Neuronal stem cell (in vitro differentiated cells): ENCODE measurements at regions not wholly inside any gene's neighbourhood (a gene's known extent, or its start where the extent isn't known, plus 50 kb on each side); places are given as distances from the start of the nearest gene placed in this dataset.
"Not testable (repeated sequence)": the region's sequence is repeated elsewhere in the genome, so short reads cannot be mapped to it uniquely, and the experiment has no call there.

Experiments
- DNase-seq: peaks from one replicate; pipeline ENCODE4 v3.0.0-alpha.2; 2013; ENCODE audit warnings: low spot score
- H2AFZ ChIP-seq: one replicate; pipeline ENCODE4 v1.6.1; 2013; ENCODE audit warnings: mild to moderate bottlenecking, low read length, inconsistent platforms
- H2AK5ac ChIP-seq: 2 replicates; pipeline ENCODE4 v1.6.1; 2013; ENCODE audit warnings: low read depth, mild to moderate bottlenecking, inconsistent platforms, low read length, moderate library complexity, mixed read lengths
- H2BK120ac ChIP-seq: 2 replicates; pipeline ENCODE4 v1.6.1; 2013; ENCODE audit warnings: low read depth, mild to moderate bottlenecking, inconsistent platforms, low read length, moderate library complexity, mixed read lengths
- H2BK12ac ChIP-seq: one replicate; pipeline ENCODE4 v1.6.1; 2013; ENCODE audit warnings: low read length, inconsistent platforms
- H2BK15ac ChIP-seq: 2 replicates; pipeline ENCODE4 v1.6.1; 2013; ENCODE audit warnings: mild to moderate bottlenecking, low read length, inconsistent platforms, mixed read lengths
- H2BK5ac ChIP-seq: one replicate; pipeline ENCODE4 v1.6.1; 2013; ENCODE audit warnings: inconsistent platforms, mild to moderate bottlenecking, low read length, moderate library complexity
- H3K14ac ChIP-seq: one replicate; pipeline ENCODE4 v1.6.1; 2013; ENCODE audit warnings: low read length, inconsistent platforms
- H3K18ac ChIP-seq: 2 replicates; pipeline ENCODE4 v1.6.1; 2013; ENCODE audit warnings: low read length, inconsistent platforms
- H3K23ac ChIP-seq: 2 replicates; pipeline ENCODE4 v1.6.1; 2013; ENCODE audit warnings: low read depth, mild to moderate bottlenecking, mixed read lengths, low read length, inconsistent platforms; ENCODE audit not compliant: poor library complexity
- H3K27ac ChIP-seq: replicated peaks from 3 replicates; pipeline ENCODE4 v1.5.1; 2013; ENCODE audit warnings: low read length, inconsistent platforms
- H3K27me3 ChIP-seq, 3 experiments: 2 replicates each; pipeline ENCODE4 v1.6.1; 2013; ENCODE audit warnings: low read length in 3 of 3, mild to moderate bottlenecking in 2 of 3, inconsistent platforms in 1 of 3, low read depth in 1 of 3, mixed read lengths in 1 of 3, moderate library complexity in 1 of 3; ENCODE audit not compliant: control insufficient read depth in 3 of 3, insufficient read depth in 3 of 3
- H3K36me3 ChIP-seq, 2 donors: replicated peaks in 1 of 2; 2 replicates each; pipeline ENCODE4 v1.6.1; 2013; ENCODE audit warnings: low read length in 2 of 2; ENCODE audit not compliant: control insufficient read depth in 2 of 2, insufficient read depth in 2 of 2
- H3K4ac ChIP-seq: 2 replicates; pipeline ENCODE4 v1.6.1; 2013; ENCODE audit warnings: inconsistent platforms, mild to moderate bottlenecking, low read length, moderate library complexity
- H3K4me1 ChIP-seq, 2 donors: 1 replicate in 1 of 2; 2 replicates in 1 of 2; pipeline ENCODE4 v1.6.1; 2013; ENCODE audit warnings: low read length in 2 of 2, low read depth in 1 of 2; ENCODE audit not compliant: control insufficient read depth in 2 of 2, insufficient read depth in 1 of 2
- H3K4me2 ChIP-seq: one replicate; pipeline ENCODE4 v1.6.1; 2013; ENCODE audit warnings: mild to moderate bottlenecking, low read length, inconsistent platforms; ENCODE audit not compliant: insufficient read depth, poor library complexity, severe bottlenecking
- H3K4me3 ChIP-seq, 2 donors: 2 replicates each; pipeline ENCODE4 v1.5.1; 2013; ENCODE audit warnings: low read length in 2 of 2, mild to moderate bottlenecking in 2 of 2, inconsistent platforms in 1 of 2, moderate library complexity in 1 of 2
- H3K79me1 ChIP-seq: one replicate; pipeline ENCODE4 v1.6.1; 2013; ENCODE audit warnings: low read depth, mild to moderate bottlenecking, inconsistent platforms, low read length, moderate library complexity
- H3K9ac ChIP-seq: one replicate; pipeline ENCODE4 v1.6.1; 2013; ENCODE audit warnings: mild to moderate bottlenecking, low read depth, low read length, inconsistent platforms; ENCODE audit not compliant: poor library complexity
- H3K9me3 ChIP-seq, 2 donors: replicated peaks in 1 of 2; 2 replicates each; pipeline versions ENCODE3 to v1.6.1; 2013; ENCODE audit warnings: low read length in 2 of 2, mild to moderate bottlenecking in 2 of 2, inconsistent platforms in 1 of 2, low read depth in 1 of 2, mixed read lengths in 1 of 2, moderate library complexity in 1 of 2; ENCODE audit not compliant: control insufficient read depth in 2 of 2, insufficient read depth in 1 of 2
- H4K8ac ChIP-seq: one replicate; pipeline ENCODE4 v1.6.1; 2013; ENCODE audit warnings: low read depth, mild to moderate bottlenecking, inconsistent platforms, low read length, moderate library complexity
- H4K91ac ChIP-seq: one replicate; pipeline ENCODE4 v1.6.1; 2013; ENCODE audit warnings: low read length, low read depth, mild to moderate bottlenecking, inconsistent platforms; ENCODE audit not compliant: poor library complexity
- WGBS, 2 donors: extraction: QIAGEN DNeasy Blood & Tissue Kit; methylation state at CpG; one replicate each; pipeline ENCODE4 v1.1.7; 2013; ENCODE audit warnings: missing lambda C conversion rate in 2 of 2, mixed read lengths in 1 of 2; ENCODE audit not compliant: insufficient read length in 2 of 2, insufficient replicate concordance in 1 of 2; ENCODE audit errors: extremely low coverage in 2 of 2; 5-methylcytosine and 5-hydroxymethylcytosine counted together

- not testable (repeated sequence) for H3K27me3 ChIP-seq, H3K23ac ChIP-seq, H2AK5ac ChIP-seq, H3K18ac ChIP-seq, H2BK120ac ChIP-seq, H2BK15ac ChIP-seq, H2BK5ac ChIP-seq, H3K4me3 ChIP-seq, H3K9me3 ChIP-seq, H2AFZ ChIP-seq, H4K8ac ChIP-seq, H3K36me3 ChIP-seq, DNase-seq, H3K14ac ChIP-seq, H3K27ac ChIP-seq, H3K4me1 ChIP-seq, H3K4ac ChIP-seq, H3K4me2 ChIP-seq, H3K9ac ChIP-seq, H2BK12ac ChIP-seq, H3K79me1 ChIP-seq, H4K91ac ChIP-seq
- whole genome bisulfite sequencing, 2 donors = no CpG with 5 or more reads among the region's 4 CpGs
Observed at GRCh38 chr21:5217933-5218332, 5303.4 kb upstream of the TPTE start.

GRCh38 chr21:5219988-5220387, 5301.4 kb upstream of the TPTE start:
- H3K4ac ChIP-seq, H3K4me1 ChIP-seq, H3K23ac ChIP-seq, H2BK120ac ChIP-seq, H3K27me3 ChIP-seq, H3K27ac ChIP-seq, H3K14ac ChIP-seq, H3K18ac ChIP-seq, H3K4me3 ChIP-seq, H2AK5ac ChIP-seq, H4K8ac ChIP-seq, H2BK5ac ChIP-seq, H3K36me3 ChIP-seq, H3K9ac ChIP-seq, H4K91ac ChIP-seq, DNase-seq, H2AFZ ChIP-seq, H3K4me2 ChIP-seq, H3K79me1 ChIP-seq, H2BK15ac ChIP-seq, H2BK12ac ChIP-seq, H3K9me3 ChIP-seq: not testable (repeated sequence)
- WGBS, 2 donors = no CpG with 5 or more reads among the region's 5 CpGs

GRCh38 chr21:5220468-5220867, 5300.9 kb upstream of the TPTE start:
- not testable (repeated sequence) for H3K36me3 ChIP-seq, H2BK15ac ChIP-seq, DNase-seq, H3K23ac ChIP-seq, H2AK5ac ChIP-seq, H3K4ac ChIP-seq, H2BK5ac ChIP-seq, H3K18ac ChIP-seq, H3K14ac ChIP-seq, H3K79me1 ChIP-seq, H3K4me1 ChIP-seq, H3K9me3 ChIP-seq, H3K27me3 ChIP-seq, H3K9ac ChIP-seq, H4K8ac ChIP-seq, H3K4me3 ChIP-seq, H2BK12ac ChIP-seq, H3K4me2 ChIP-seq, H2AFZ ChIP-seq, H4K91ac ChIP-seq, H3K27ac ChIP-seq, H2BK120ac ChIP-seq
- WGBS, 2 donors = no CpG with 5 or more reads among the region's 6 CpGs

- not testable (repeated sequence) for H3K4ac ChIP-seq, H3K9me3 ChIP-seq, H2AK5ac ChIP-seq, H3K4me1 ChIP-seq, DNase-seq, H2BK5ac ChIP-seq, H3K14ac ChIP-seq, H3K4me2 ChIP-seq, H3K18ac ChIP-seq, H3K4me3 ChIP-seq, H3K27me3 ChIP-seq, H3K9ac ChIP-seq, H2AFZ ChIP-seq, H2BK12ac ChIP-seq, H3K36me3 ChIP-seq, H3K79me1 ChIP-seq, H2BK120ac ChIP-seq, H4K91ac ChIP-seq, H3K27ac ChIP-seq, H2BK15ac ChIP-seq, H4K8ac ChIP-seq, H3K23ac ChIP-seq
- no CpG with 5 or more reads among the region's 4 CpGs for WGBS, 2 donors
Observed at GRCh38 chr21:5221458-5222050, 5299.8 kb upstream of the TPTE start.
